ENCODE measurements at regions not wholly inside any gene's neighbourhood (a gene's known extent, or its start where the extent isn't known, plus 50 kb on each side); places are given as distances from the start of the nearest gene placed in this dataset.

DNA sequence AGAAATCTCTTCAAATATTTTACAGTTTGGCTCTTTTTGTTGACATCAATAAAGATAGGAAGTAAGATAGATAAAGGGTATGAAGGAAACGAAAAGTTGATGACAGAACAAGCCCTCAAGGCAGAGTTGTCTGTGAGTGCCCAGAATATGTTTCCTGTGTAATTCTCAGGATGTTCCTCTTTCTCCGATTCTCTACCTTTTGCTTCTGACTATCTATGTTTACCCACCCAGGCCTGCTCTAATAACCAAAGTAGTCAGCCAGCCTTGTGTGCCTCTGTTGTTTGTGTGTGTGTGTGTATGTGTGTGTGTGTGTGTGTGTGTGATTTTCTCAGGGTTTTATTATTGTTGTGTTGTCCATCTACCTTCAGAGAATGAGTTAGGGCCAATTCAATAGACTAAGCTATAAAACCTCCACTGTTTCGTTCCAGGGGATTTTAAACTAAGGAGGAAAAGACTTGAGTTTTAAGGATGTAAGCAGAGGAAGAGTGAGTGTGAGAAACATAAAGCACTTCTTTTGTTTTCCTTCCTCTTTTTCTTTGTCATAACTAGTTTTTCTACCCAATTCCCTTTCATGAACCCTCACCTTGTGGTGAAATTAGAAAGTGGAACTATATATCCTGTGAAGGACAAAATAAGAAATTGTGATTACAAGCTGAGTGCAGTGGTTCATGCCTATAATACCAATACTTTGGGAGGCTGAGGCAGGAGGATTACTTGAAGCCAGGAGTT is 627.4 kb upstream of the NR5A2 start (continued):
- TF ChIP-seq ZNF274 (IDR thresholded peaks at IDR 0.05; ENCODE audit: insufficient read depth, insufficient read length) (no peak), YBX1 (IDR thresholded peaks at IDR 0.05) (no peak), SIX5 (IDR thresholded peaks at IDR 0.05; ENCODE audit: low read depth, low read length, severe bottlenecking) (no peak), PAX5 (IDR thresholded peaks at IDR 0.05; ENCODE audit: borderline replicate concordance, low read depth, low read length) (no peak), STAT3 (IDR thresholded peaks at IDR 0.05; ENCODE audit: low read depth, low read length) (no peak), ASH2L (IDR thresholded peaks at IDR 0.05; ENCODE audit: borderline replicate concordance, low read depth) (no peak), TCF7 (IDR thresholded peaks at IDR 0.05; ENCODE audit: borderline replicate concordance) (no peak), GATAD2B (conservative IDR thresholded peaks at IDR 0.05; ENCODE audit: low read depth) (no peak), SMAD1 (IDR thresholded peaks at IDR 0.05; ENCODE audit: low read depth, partially characterized antibody) (no peak), LARP7 (IDR thresholded peaks at IDR 0.05) (no peak), WRNIP1 (IDR thresholded peaks at IDR 0.05; ENCODE audit: borderline replicate concordance, low read depth, low read length) (no peak), FOXK2 (IDR thresholded peaks at IDR 0.05) (no peak), NR2C1 (IDR thresholded peaks at IDR 0.05) (no peak), ZBED1 (IDR thresholded peaks at IDR 0.05; ENCODE audit: borderline replicate concordance) (no peak), MEF2A (IDR thresholded peaks at IDR 0.05; ENCODE audit: insufficient read depth, low read depth, low read length) (no peak), EGR1 (IDR thresholded peaks at IDR 0.05; ENCODE audit: borderline replicate concordance in 1 of 2, low read depth in 2 of 2, low read length in 2 of 2) (no peak), KLF5 (IDR thresholded peaks at IDR 0.05; ENCODE audit: partially characterized antibody) (no peak)
- TF ChIP-seq, protein P1, sequence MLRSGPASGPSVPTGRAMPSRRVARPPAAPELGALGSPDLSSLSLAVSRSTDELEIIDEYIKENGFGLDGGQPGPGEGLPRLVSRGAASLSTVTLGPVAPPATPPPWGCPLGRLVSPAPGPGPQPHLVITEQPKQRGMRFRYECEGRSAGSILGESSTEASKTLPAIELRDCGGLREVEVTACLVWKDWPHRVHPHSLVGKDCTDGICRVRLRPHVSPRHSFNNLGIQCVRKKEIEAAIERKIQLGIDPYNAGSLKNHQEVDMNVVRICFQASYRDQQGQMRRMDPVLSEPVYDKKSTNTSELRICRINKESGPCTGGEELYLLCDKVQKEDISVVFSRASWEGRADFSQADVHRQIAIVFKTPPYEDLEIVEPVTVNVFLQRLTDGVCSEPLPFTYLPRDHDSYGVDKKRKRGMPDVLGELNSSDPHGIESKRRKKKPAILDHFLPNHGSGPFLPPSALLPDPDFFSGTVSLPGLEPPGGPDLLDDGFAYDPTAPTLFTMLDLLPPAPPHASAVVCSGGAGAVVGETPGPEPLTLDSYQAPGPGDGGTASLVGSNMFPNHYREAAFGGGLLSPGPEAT (IDR thresholded peaks at IDR 0.05; ENCODE audit: low read depth) = 0 out of 2 replicates have a peak, but pooled peaks have one; percentile 68
- TF ChIP-seq, protein P2, sequence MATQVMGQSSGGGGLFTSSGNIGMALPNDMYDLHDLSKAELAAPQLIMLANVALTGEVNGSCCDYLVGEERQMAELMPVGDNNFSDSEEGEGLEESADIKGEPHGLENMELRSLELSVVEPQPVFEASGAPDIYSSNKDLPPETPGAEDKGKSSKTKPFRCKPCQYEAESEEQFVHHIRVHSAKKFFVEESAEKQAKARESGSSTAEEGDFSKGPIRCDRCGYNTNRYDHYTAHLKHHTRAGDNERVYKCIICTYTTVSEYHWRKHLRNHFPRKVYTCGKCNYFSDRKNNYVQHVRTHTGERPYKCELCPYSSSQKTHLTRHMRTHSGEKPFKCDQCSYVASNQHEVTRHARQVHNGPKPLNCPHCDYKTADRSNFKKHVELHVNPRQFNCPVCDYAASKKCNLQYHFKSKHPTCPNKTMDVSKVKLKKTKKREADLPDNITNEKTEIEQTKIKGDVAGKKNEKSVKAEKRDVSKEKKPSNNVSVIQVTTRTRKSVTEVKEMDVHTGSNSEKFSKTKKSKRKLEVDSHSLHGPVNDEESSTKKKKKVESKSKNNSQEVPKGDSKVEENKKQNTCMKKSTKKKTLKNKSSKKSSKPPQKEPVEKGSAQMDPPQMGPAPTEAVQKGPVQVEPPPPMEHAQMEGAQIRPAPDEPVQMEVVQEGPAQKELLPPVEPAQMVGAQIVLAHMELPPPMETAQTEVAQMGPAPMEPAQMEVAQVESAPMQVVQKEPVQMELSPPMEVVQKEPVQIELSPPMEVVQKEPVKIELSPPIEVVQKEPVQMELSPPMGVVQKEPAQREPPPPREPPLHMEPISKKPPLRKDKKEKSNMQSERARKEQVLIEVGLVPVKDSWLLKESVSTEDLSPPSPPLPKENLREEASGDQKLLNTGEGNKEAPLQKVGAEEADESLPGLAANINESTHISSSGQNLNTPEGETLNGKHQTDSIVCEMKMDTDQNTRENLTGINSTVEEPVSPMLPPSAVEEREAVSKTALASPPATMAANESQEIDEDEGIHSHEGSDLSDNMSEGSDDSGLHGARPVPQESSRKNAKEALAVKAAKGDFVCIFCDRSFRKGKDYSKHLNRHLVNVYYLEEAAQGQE (IDR thresholded peaks at IDR 0.05; ENCODE audit: low read depth, low read length) = no peak
- TF ChIP-seq, protein P3, sequence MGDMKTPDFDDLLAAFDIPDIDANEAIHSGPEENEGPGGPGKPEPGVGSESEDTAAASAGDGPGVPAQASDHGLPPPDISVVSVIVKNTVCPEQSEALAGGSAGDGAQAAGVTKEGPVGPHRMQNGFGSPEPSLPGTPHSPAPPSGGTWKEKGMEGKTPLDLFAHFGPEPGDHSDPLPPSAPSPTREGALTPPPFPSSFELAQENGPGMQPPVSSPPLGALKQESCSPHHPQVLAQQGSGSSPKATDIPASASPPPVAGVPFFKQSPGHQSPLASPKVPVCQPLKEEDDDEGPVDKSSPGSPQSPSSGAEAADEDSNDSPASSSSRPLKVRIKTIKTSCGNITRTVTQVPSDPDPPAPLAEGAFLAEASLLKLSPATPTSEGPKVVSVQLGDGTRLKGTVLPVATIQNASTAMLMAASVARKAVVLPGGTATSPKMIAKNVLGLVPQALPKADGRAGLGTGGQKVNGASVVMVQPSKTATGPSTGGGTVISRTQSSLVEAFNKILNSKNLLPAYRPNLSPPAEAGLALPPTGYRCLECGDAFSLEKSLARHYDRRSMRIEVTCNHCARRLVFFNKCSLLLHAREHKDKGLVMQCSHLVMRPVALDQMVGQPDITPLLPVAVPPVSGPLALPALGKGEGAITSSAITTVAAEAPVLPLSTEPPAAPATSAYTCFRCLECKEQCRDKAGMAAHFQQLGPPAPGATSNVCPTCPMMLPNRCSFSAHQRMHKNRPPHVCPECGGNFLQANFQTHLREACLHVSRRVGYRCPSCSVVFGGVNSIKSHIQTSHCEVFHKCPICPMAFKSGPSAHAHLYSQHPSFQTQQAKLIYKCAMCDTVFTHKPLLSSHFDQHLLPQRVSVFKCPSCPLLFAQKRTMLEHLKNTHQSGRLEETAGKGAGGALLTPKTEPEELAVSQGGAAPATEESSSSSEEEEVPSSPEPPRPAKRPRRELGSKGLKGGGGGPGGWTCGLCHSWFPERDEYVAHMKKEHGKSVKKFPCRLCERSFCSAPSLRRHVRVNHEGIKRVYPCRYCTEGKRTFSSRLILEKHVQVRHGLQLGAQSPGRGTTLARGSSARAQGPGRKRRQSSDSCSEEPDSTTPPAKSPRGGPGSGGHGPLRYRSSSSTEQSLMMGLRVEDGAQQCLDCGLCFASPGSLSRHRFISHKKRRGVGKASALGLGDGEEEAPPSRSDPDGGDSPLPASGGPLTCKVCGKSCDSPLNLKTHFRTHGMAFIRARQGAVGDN (IDR thresholded peaks at IDR 0.05) = no peak
